Common myeloid progenitor, CD34-positive (primary cell): ENCODE measurements at regions not wholly inside any gene's neighbourhood (a gene's known extent, or its start where the extent isn't known, plus 50 kb on each side); places are given as distances from the start of the nearest gene placed in this dataset.

Experiments used
- CTCF ChIA-PET: fragments of 350-600 bp; sonication (Branson Sonifier 250); formaldehyde crosslinking; loops from one replicate; lab custom pipeline; 2021; ENCODE audit warnings: antibody characterized with exemption; lab: Charles Lee
- POLR2A ChIA-PET: fragments of 350-600 bp; sonication (Branson Sonifier 250); formaldehyde crosslinking; loops from one replicate; lab custom pipeline; 2021; ENCODE audit warnings: antibody characterized with exemption; lab: Charles Lee
- DNase-seq, 3 donors: peaks; one replicate each; pipeline versions ENCODE4 v3.0.0 to v3.0.0-alpha.2; 2013
- H3K27ac ChIP-seq, 2 experiments: 1 replicate in 1 of 2; 2 replicates in 1 of 2; pipeline ENCODE4 v1.7.0; 2013; ENCODE audit warnings: inconsistent platforms in 2 of 2, low read length in 2 of 2, mild to moderate bottlenecking in 2 of 2, low read depth in 1 of 2, moderate library complexity in 1 of 2; ENCODE audit not compliant: severe bottlenecking in 2 of 2, insufficient read depth in 1 of 2, poor library complexity in 1 of 2
- H3K27me3 ChIP-seq, 5 experiments: replicated peaks in 2 of 5; 1 replicate in 3 of 5; 2 replicates in 2 of 5; pipeline versions ENCODE4 v1.6.1 to v1.7.0; 2013; ENCODE audit warnings: low read length in 4 of 5, mild to moderate bottlenecking in 2 of 5, moderate library complexity in 2 of 5, inconsistent platforms in 1 of 5; ENCODE audit not compliant: insufficient read depth in 5 of 5, control insufficient read depth in 4 of 5
- H3K36me3 ChIP-seq, 4 experiments: 1 replicate in 2 of 4; 2 replicates in 2 of 4; pipeline versions ENCODE4 v1.6.1 to v1.7.0; 2013; ENCODE audit warnings: low read length in 3 of 4, control low read depth in 1 of 4, mild to moderate bottlenecking in 1 of 4; ENCODE audit not compliant: control insufficient read depth in 4 of 4, insufficient read depth in 4 of 4
- H3K4me1 ChIP-seq, 4 experiments: 1 replicate in 3 of 4; 2 replicates in 1 of 4; pipeline versions ENCODE4 v1.6.1 to v1.7.1; 2013; ENCODE audit warnings: low read length in 3 of 4, mild to moderate bottlenecking in 3 of 4, control low read depth in 1 of 4, inconsistent platforms in 1 of 4, moderate library complexity in 1 of 4; ENCODE audit not compliant: control insufficient read depth in 4 of 4, insufficient read depth in 4 of 4; ENCODE audit errors: control extremely low read depth in 1 of 4
- H3K4me3 ChIP-seq, 7 experiments: 1 replicate in 4 of 7; 2 replicates in 3 of 7; pipeline versions ENCODE4 v1.5.1 to v1.7.0; 2013; ENCODE audit warnings: mild to moderate bottlenecking in 7 of 7, low read length in 6 of 7, moderate library complexity in 6 of 7, inconsistent platforms in 2 of 7, low read depth in 2 of 7, control low read depth in 1 of 7; ENCODE audit not compliant: insufficient read depth in 4 of 7, control insufficient read depth in 1 of 7; ENCODE audit errors: extremely low read depth in 1 of 7
- H3K9me3 ChIP-seq, 5 experiments: 1 replicate in 4 of 5; 2 replicates in 1 of 5; pipeline versions ENCODE4 v1.6.1 to v1.7.1; 2013; ENCODE audit warnings: low read length in 4 of 5, mild to moderate bottlenecking in 2 of 5, inconsistent platforms in 1 of 5, low read depth in 1 of 5, moderate library complexity in 1 of 5; ENCODE audit not compliant: control insufficient read depth in 4 of 5, insufficient read depth in 2 of 5; ENCODE audit errors: control extremely low read depth in 1 of 5
- WGBS: methylation state at CpG from one replicate; pipeline ENCODE4 v1.1.5; 2013; ENCODE audit not compliant: insufficient coverage; 5-methylcytosine and 5-hydroxymethylcytosine counted together

DNA sequence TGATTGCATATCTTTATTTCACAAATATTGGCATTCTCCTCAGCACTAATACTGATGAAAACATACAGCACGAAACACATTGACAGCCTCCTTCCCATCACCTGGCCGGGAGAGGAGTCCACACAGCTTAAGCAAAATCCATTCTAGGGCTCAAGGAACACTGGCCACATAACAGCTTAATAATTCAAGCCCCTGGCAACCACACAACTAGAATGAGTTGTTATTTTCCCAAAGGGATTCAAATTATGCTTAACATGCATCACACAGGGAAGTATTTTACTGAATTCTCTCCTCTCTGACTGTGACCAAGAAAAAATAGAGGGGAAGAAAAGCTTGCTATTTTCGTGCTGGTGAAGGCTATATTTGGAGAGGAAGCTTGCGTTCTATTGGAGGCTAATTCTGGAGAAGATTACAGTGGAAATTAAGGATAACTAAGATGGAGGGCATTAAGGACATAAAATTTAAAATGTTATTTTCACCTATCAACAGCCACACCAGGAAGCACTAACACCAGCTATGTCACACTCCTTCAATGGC, 198.5 kb downstream of the ADGRG6 start:
- no peaks in the 10 kb centered on the region for H3K4me1 ChIP-seq
- ChIA-PET CTCF (interaction anchor here (0.9 kb wide), 1 partner anchor 25 kb away, joined by 3 read pairs; no protein-coding TSS in a partner anchor), POLR2A (no interaction called here)
- no peaks in the 10 kb centered on the region for H3K27me3 ChIP-seq
- WGBS, result 73% methylated on average over 3 of the region's 4 CpGs
- H3K4me3 ChIP-seq, result no peak overlapping the region
- peaks cover 0 to 7% (median 0%) of the 10 kb centered on the region in 5 experiments for H3K9me3 ChIP-seq
- no peaks in the 10 kb centered on the region for H3K36me3 ChIP-seq
- H3K27ac ChIP-seq, result no peak overlapping the region
- DNase-seq, result no peak

DNA sequence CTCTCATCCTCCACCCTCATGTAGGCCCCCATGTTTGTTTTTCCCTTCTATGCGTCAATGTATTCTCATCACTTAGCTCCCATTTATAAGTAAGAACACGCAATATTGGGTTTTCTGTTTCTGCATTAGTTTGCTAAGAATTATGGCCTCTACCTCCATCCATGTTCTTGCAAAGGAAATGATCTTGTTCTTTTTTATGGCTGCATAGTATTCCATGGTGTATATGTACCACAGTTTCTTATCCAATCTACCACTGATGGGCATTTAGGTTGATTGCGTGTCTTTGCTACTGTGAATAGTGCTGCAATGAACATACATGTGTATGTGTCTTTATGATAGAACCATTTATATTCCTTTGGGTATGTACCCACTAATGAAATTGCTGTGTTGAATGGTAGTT, 200.0 kb downstream of the ADGRG6 start:
- ChIA-PET CTCF (no interaction called here), POLR2A (no interaction called here)
- Histone ChIP-seq H3K27ac (no peak overlapping the region), H3K27me3 (no peaks in the 10 kb centered on the region), H3K36me3 (no peaks in the 10 kb centered on the region), H3K4me1 (no peaks in the 10 kb centered on the region), H3K9me3 (peaks cover 0 to 7% (median 0%) of the 10 kb centered on the region in 5 experiments), H3K4me3 (no peak overlapping the region)
- no peak for DNase-seq
- 100% methylated on average over 1 of the region's 3 CpGs for WGBS

DNA sequence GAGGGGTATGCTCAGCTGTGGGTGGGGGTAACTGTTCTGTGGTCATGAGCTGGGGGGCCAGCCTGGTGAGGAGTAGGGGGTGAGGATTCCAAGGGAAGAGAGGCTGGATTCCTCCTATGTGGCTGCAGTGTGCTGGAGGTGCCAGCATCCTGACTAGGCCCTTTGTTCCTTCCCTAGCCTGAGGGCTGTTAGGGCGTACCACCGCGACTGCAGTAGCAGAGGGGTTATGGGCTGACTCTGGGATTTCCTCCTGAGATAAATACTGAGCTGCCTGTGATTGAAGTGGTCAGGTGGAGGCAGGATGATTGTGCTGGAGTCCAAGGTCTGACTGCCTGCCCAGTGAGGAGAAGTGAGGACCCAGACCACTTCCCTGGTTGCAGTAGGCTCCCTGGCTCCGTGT, 205.3 kb downstream of the ADGRG6 start:
- Histone ChIP-seq H3K27me3 (no peaks in the 10 kb centered on the region), H3K9me3 (peaks cover 0 to 5% (median 0%) of the 10 kb centered on the region in 5 experiments), H3K27ac (no peak overlapping the region), H3K36me3 (no peaks in the 10 kb centered on the region), H3K4me1 (no peaks in the 10 kb centered on the region), H3K4me3 (no peak overlapping the region)
- POLR2A ChIA-PET, result no interaction called here
- CTCF ChIA-PET, result no interaction called here
- DNase-seq, result no peak
- no CpG with 5 or more reads among the region's 4 CpGs for WGBS

DNA sequence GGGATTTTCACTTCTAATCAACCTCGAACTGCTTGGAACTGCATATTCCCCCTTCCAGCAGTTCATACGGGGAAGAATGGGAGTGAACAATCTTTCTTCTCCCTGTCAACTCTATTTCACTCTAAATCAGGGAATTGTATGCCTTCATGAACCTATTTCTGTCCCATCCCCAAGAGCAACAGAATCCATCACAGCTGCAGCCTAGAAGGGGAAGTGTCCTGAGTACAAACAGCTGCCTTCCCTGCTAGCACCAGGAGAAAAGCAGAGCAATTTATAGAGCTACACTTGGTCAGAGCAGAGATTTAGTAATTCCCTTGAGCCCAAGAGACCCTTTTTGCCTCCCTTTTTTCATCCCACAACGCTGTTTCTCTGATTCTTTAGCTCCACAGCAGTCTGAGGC, 208.4 kb downstream of the ADGRG6 start:
- no peak overlapping the region for H3K27ac ChIP-seq
- ChIA-PET POLR2A (no interaction called here), CTCF (interaction anchor here (1.0 kb wide), 1 partner anchor 11 kb away, joined by 3 read pairs; no protein-coding TSS in a partner anchor)

DNA sequence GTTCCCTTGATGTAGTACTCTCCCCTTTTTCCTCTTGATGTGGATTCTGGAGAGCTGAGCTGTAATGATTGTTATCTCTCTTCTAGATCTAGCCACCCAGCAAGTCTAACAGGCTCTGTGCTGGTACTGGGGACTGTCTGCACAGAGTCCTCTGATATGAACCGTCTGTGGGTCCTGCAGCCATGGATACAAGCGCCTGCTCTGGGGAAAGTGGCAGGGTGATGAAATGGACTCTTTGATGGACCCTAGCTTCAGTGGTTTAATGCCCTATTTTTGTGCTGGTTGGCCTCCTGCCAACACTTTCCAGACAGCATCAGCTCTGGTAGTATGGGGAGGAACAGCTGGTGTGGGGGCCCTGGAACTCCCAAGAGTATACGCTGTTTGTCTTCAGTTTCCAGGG, 216.3 kb downstream of the ADGRG6 start:
- no peaks in the 10 kb centered on the region for H3K4me1 ChIP-seq
- no peak overlapping the region for H3K4me3 ChIP-seq
- H3K27ac ChIP-seq, result no peak overlapping the region
- no peak for DNase-seq
- 100% methylated on average over 3 of the region's 3 CpGs for WGBS
- CTCF ChIA-PET, result interaction anchor here (1.2 kb wide), 1 partner anchor 36 kb away, joined by 3 read pairs; no protein-coding TSS in a partner anchor
- POLR2A ChIA-PET, result no interaction called here
- peaks cover 0 to 3% (median 0%) of the 10 kb centered on the region in 5 experiments for H3K9me3 ChIP-seq
- H3K36me3 ChIP-seq, result no peaks in the 10 kb centered on the region
- no peaks in the 10 kb centered on the region for H3K27me3 ChIP-seq

More for the DNA sequence above, 208.4 kb downstream of the ADGRG6 start:
- Histone ChIP-seq H3K27me3 (no peaks in the 10 kb centered on the region), H3K9me3 (no peaks in the 10 kb centered on the region), H3K4me1 (no peaks in the 10 kb centered on the region), H3K36me3 (no peaks in the 10 kb centered on the region), H3K4me3 (no peak overlapping the region)
- DNase-seq, result no peak
- WGBS, result 93% methylated on average over 3 of the region's 3 CpGs

DNA sequence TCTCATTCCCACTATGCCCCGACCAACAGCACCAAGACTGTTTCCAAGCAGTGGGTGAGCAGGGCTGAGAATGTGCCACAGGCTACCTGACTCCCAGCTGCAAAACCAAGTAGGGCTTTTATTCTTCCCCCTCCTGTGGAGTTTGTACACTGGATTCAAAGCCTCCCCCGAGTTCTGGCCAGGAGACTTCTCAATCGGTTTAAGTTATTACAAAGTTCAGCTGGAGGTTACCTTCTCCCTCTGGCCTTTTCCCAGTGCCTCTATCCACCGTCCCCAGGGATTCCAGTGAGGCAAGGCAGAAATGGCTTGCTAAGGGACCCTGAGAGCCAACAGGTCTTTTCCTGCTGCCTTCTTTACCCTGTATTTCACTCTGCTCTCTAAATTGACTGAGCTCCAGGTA, 217.0 kb downstream of the ADGRG6 start:
- Histone ChIP-seq H3K27ac (no peak overlapping the region), H3K9me3 (peaks cover 0 to 3% (median 0%) of the 10 kb centered on the region in 5 experiments), H3K4me1 (no peaks in the 10 kb centered on the region), H3K36me3 (no peaks in the 10 kb centered on the region), H3K27me3 (no peaks in the 10 kb centered on the region), H3K4me3 (no peak overlapping the region)
- CTCF ChIA-PET, result no interaction called here
- DNase-seq, result no peak
- POLR2A ChIA-PET, result no interaction called here
- 95% methylated on average over 4 of the region's 4 CpGs for WGBS

DNA sequence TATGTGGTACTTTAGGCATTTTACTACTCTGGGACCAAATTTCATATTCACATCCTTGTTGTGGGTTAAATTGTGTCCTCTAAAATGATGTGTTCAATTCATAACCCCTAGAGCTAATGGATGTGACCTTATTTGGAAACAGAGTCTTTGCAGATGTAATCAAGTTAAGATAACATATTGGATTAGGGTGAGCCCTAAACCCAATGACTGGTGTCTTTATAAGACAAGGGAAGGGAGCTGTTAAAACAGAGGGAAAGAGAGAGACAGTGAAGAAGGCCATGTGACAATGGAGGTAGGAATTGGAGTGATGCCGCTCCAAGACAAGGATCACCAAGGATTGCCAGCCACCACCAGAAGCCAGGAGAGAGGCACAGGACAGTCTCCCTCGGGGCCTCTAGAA, 220.0 kb downstream of the ADGRG6 start:
- POLR2A ChIA-PET, result no interaction called here
- CTCF ChIA-PET, result interaction anchor here (1.0 kb wide), 1 partner anchor 11 kb away, joined by 3 read pairs; no protein-coding TSS in a partner anchor
- Histone ChIP-seq H3K27me3 (no peaks in the 10 kb centered on the region), H3K4me3 (no peak overlapping the region), H3K4me1 (no peaks in the 10 kb centered on the region), H3K36me3 (no peaks in the 10 kb centered on the region), H3K9me3 (no peaks in the 10 kb centered on the region), H3K27ac (no peak overlapping the region)
- no peak for DNase-seq
- no CpG with 5 or more reads among the region's 2 CpGs for WGBS
